ENCODE measurements at regions not wholly inside any gene's neighbourhood (a gene's known extent, or its start where the extent isn't known, plus 50 kb on each side); places are given as distances from the start of the nearest gene placed in this dataset.
A peak's percentile ranks its signal among the peaks of the same experiment; 100 is the strongest.
"Not testable (repeated sequence)": the region's sequence is repeated elsewhere in the genome, so short reads cannot be mapped to it uniquely, and the experiment has no call there.

DNA sequence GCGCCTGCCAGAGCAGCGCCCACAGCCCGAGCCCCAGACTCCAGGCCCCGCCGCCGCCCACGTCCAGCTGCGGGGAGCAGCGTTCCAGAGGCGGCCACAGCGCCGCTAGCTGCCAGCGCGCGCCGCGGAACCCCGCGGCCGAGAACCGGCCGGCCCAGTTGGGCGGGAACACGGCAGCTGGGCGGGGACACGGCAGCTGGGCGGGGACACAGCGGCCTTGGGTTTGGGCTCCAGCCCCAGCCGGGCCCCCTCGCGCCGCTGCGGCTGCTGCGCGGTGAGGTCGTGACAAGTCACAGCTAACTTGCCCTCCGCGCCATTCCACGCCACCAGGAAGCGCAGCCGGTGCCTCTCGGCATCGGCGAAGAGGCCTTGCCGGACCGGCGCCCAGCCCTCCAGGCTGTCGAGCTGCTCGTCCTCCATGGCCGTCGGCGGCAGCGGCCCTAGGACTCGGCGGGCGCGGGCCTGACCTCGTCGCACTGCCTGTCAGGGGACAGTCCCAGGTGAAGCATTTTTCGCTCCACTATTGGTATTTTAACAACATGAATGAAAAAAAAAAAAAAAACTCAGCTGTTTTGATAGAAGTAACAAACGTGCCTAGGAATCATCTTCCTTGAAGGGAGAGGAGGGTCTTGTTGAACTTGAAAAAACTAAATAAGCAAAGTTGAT is 56.6 kb upstream of the GOLGA8N start:
- H3K4me2 ChIP-seq (ENCODE audit: low read length), result peak overlapping the region; percentile 70
- H3K4me3 ChIP-seq (ENCODE audit: low read length), result peak overlapping the region; percentile 65
- H3K27me3 ChIP-seq (ENCODE audit: low read length); H3K9me3 ChIP-seq (ENCODE audit: low read length); H3K36me3 ChIP-seq (ENCODE audit: low read depth, low read length); H4K20me1 ChIP-seq (ENCODE audit: low read length); CTCF ChIA-PET; H3F3A ChIP-seq (ENCODE audit: low read length, unreplicated experiment); H3K9me2 ChIP-seq (replicated peaks; ENCODE audit: low read length); H3K79me2 ChIP-seq (ENCODE audit: low read length); intact Hi-C loops (cut with micrococcal nuclease); POLR2A ChIA-PET (ENCODE audit: unreplicated experiment); H3K27ac ChIP-seq (ENCODE audit: low read length); H3K4me1 ChIP-seq (ENCODE audit: insufficient read depth, low read length): not testable (repeated sequence)
- TSS peak; percentile 74 for BruUV-seq (replicated peaks)
- peak; percentile 95 for ATAC-seq
- peak; percentile 8 for DNase-seq
- peak overlapping the region; percentile 61 for H3K9ac ChIP-seq (ENCODE audit: low read length)
- H2AFZ ChIP-seq (ENCODE audit: low read length), result peak overlapping the region; percentile 79

- ATAC-seq, result peak; percentile 15; the same call in 1 of the 2 replicates
- CTCF ChIA-PET; H3K27ac ChIP-seq (ENCODE audit: low read length); H3K27me3 ChIP-seq (ENCODE audit: low read length); BruUV-seq (replicated peaks); H3K4me1 ChIP-seq (ENCODE audit: insufficient read depth, low read length); H3K36me3 ChIP-seq (ENCODE audit: low read depth, low read length); H3K9me3 ChIP-seq (ENCODE audit: low read length); H3K4me2 ChIP-seq (ENCODE audit: low read length); DNase-seq; H3F3A ChIP-seq (ENCODE audit: low read length, unreplicated experiment); H2AFZ ChIP-seq (ENCODE audit: low read length); POLR2A ChIA-PET (ENCODE audit: unreplicated experiment); H3K79me2 ChIP-seq (ENCODE audit: low read length); H3K9me2 ChIP-seq (replicated peaks; ENCODE audit: low read length); H3K9ac ChIP-seq (ENCODE audit: low read length); H4K20me1 ChIP-seq (ENCODE audit: low read length); intact Hi-C loops (cut with micrococcal nuclease); H3K4me3 ChIP-seq (ENCODE audit: low read length): not testable (repeated sequence)
Measured at GRCh38 chr15:32536057-32536493, 57.2 kb upstream of the GOLGA8N start.

- H3K9me3 ChIP-seq (ENCODE audit: low read length); BruUV-seq (replicated peaks); H3K4me1 ChIP-seq (ENCODE audit: insufficient read depth, low read length); H3K36me3 ChIP-seq (ENCODE audit: low read depth, low read length); ATAC-seq; H3K4me2 ChIP-seq (ENCODE audit: low read length); POLR2A ChIA-PET (ENCODE audit: unreplicated experiment); H3K9me2 ChIP-seq (replicated peaks; ENCODE audit: low read length); H3K4me3 ChIP-seq (ENCODE audit: low read length); H3K27ac ChIP-seq (ENCODE audit: low read length); CTCF ChIA-PET; intact Hi-C loops (cut with micrococcal nuclease); H3K27me3 ChIP-seq (ENCODE audit: low read length); H3K79me2 ChIP-seq (ENCODE audit: low read length); DNase-seq; H2AFZ ChIP-seq (ENCODE audit: low read length); H3F3A ChIP-seq (ENCODE audit: low read length, unreplicated experiment); H3K9ac ChIP-seq (ENCODE audit: low read length); H4K20me1 ChIP-seq (ENCODE audit: low read length): not testable (repeated sequence)
Measured at GRCh38 chr15:32535150-32535898, 57.9 kb upstream of the GOLGA8N start.

GRCh38 chr15:32522900-32523299 is 67.5 kb upstream of the GOLGA8O start:
- H3K4me3 ChIP-seq (ENCODE audit: low read length); H3K4me2 ChIP-seq (ENCODE audit: low read length); POLR2A ChIA-PET (ENCODE audit: unreplicated experiment); H3K9ac ChIP-seq (ENCODE audit: low read length); H3K36me3 ChIP-seq (ENCODE audit: low read depth, low read length); H3K79me2 ChIP-seq (ENCODE audit: low read length); intact Hi-C loops (cut with micrococcal nuclease); H3F3A ChIP-seq (ENCODE audit: low read length, unreplicated experiment); H3K9me2 ChIP-seq (replicated peaks; ENCODE audit: low read length); DNase-seq; H3K4me1 ChIP-seq (ENCODE audit: insufficient read depth, low read length); H3K9me3 ChIP-seq (ENCODE audit: low read length); CTCF ChIA-PET; H3K27me3 ChIP-seq (ENCODE audit: low read length); H4K20me1 ChIP-seq (ENCODE audit: low read length); H2AFZ ChIP-seq (ENCODE audit: low read length); BruUV-seq (replicated peaks): not testable (repeated sequence)
- ATAC-seq, result peak; percentile 77
- H3K27ac ChIP-seq (ENCODE audit: low read length), result peak overlapping the region; percentile 77; the same call in 1 of the 2 replicates

- H3K27me3 ChIP-seq (ENCODE audit: low read length); H3K4me1 ChIP-seq (ENCODE audit: insufficient read depth, low read length); H3K79me2 ChIP-seq (ENCODE audit: low read length); H4K20me1 ChIP-seq (ENCODE audit: low read length); POLR2A ChIA-PET (ENCODE audit: unreplicated experiment); H3K9me3 ChIP-seq (ENCODE audit: low read length); intact Hi-C loops (cut with micrococcal nuclease); H3K4me2 ChIP-seq (ENCODE audit: low read length); H3K4me3 ChIP-seq (ENCODE audit: low read length); H3F3A ChIP-seq (ENCODE audit: low read length, unreplicated experiment); CTCF ChIA-PET; H3K9ac ChIP-seq (ENCODE audit: low read length); H3K27ac ChIP-seq (ENCODE audit: low read length); H2AFZ ChIP-seq (ENCODE audit: low read length); H3K36me3 ChIP-seq (ENCODE audit: low read depth, low read length); H3K9me2 ChIP-seq (replicated peaks; ENCODE audit: low read length); ATAC-seq: not testable (repeated sequence)
- peak; percentile 1 for DNase-seq
- BruUV-seq (replicated peaks), result TSS peak; percentile 59
Measured at GRCh38 chr15:32522421-32522820, 67.0 kb upstream of the GOLGA8O start.

GRCh38 chr15:32518976-32519375 is 63.5 kb upstream of the GOLGA8O start:
- CTCF ChIA-PET; H3K9me2 ChIP-seq (replicated peaks; ENCODE audit: low read length); H3K4me3 ChIP-seq (ENCODE audit: low read length); H3K9ac ChIP-seq (ENCODE audit: low read length); H3K36me3 ChIP-seq (ENCODE audit: low read depth, low read length); H3K4me1 ChIP-seq (ENCODE audit: insufficient read depth, low read length); H3F3A ChIP-seq (ENCODE audit: low read length, unreplicated experiment); H3K4me2 ChIP-seq (ENCODE audit: low read length); H3K27me3 ChIP-seq (ENCODE audit: low read length); H4K20me1 ChIP-seq (ENCODE audit: low read length); H3K27ac ChIP-seq (ENCODE audit: low read length); ATAC-seq; DNase-seq; intact Hi-C loops (cut with micrococcal nuclease); H2AFZ ChIP-seq (ENCODE audit: low read length); H3K79me2 ChIP-seq (ENCODE audit: low read length); BruUV-seq (replicated peaks); POLR2A ChIA-PET (ENCODE audit: unreplicated experiment); H3K9me3 ChIP-seq (ENCODE audit: low read length): not testable (repeated sequence)
